OCI-LY1 (cell line): ENCODE measurements at regions not wholly inside any gene's neighbourhood (a gene's known extent, or its start where the extent isn't known, plus 50 kb on each side); places are given as distances from the start of the nearest gene placed in this dataset.

ENCODE experiments used
- CTCF ChIP-seq: fragments of 200-600 bp; sonication (generic), shearing (Covaris generic); IDR thresholded peaks from 2 replicates; pipeline ENCODE4 v1.5.1; 2017; ENCODE audit warnings: mild to moderate bottlenecking, antibody characterized with exemption, low read length, moderate library complexity, mixed read lengths
- EZH2 ChIP-seq: fragments of 200-600 bp; sonication (generic), shearing (Covaris generic); IDR thresholded peaks from 2 replicates; pipeline ENCODE4 v1.8.0; 2017; ENCODE audit warnings: borderline replicate concordance, mixed run types, mild to moderate bottlenecking, antibody characterized with exemption, low read length, moderate library complexity, mixed read lengths

GRCh38 chr17:79235808-79236207 lies 161.2 kb downstream of the ENGASE start:
- TF ChIP-seq CTCF (no peak), EZH2 (no peak)
